ENCODE measurements at regions not wholly inside any gene's neighbourhood (a gene's known extent, or its start where the extent isn't known, plus 50 kb on each side); places are given as distances from the start of the nearest gene placed in this dataset.

GRCh38 chr10:36345175-36345533, 703.1 kb upstream of the FZD8 start:
- Histone ChIP-seq H3K36me3 (ENCODE audit: control insufficient read depth, insufficient read depth, low read length) (no peaks in the 10 kb centered on the region), H3K79me1 (ENCODE audit: low read depth in 1 of 2, low read length in 2 of 2) (no peaks in the 10 kb centered on the region), H2AK9ac (replicated peaks; ENCODE audit: low read depth, low read length, poor library complexity) (no peak overlapping the region), H2AFZ (replicated peaks; ENCODE audit: low read length, poor library complexity) (no peak overlapping the region), H3K27me3 (ENCODE audit: control insufficient read depth, insufficient read depth, low read length) (no peaks in the 10 kb centered on the region), H4K91ac (ENCODE audit: insufficient read depth, low read depth, low read length) (no peak overlapping the region), H3K27ac (ENCODE audit: insufficient read depth, low read length) (no peak overlapping the region), H3K9me1 (ENCODE audit: insufficient read depth, low read length) (no peaks in the 10 kb centered on the region), H3K4me3 (ENCODE audit: insufficient read depth, low read depth, low read length) (no peak overlapping the region), H4K20me1 (ENCODE audit: insufficient read depth, low read length) (no peaks in the 10 kb centered on the region), H2BK15ac (ENCODE audit: low read depth, low read length) (no peak overlapping the region), H3K9ac (ENCODE audit: low read depth, low read length) (no peak overlapping the region), H3K9me3 (ENCODE audit: control insufficient read depth, insufficient read depth, low read length) (no peaks in the 10 kb centered on the region), H2BK20ac (ENCODE audit: low read depth, low read length) (no peak overlapping the region), H3K18ac (ENCODE audit: low read depth, low read length) (peak overlapping the region; percentile 35; the same call in 1 of the 2 replicates), H4K5ac (ENCODE audit: low read depth, low read length) (no peak overlapping the region), H3K56ac (ENCODE audit: extremely low read depth, insufficient read depth, low read length) (no peak overlapping the region), H2BK5ac (ENCODE audit: low read depth, low read length, poor library complexity, severe bottlenecking) (no peak overlapping the region), H2BK120ac (ENCODE audit: low read depth, low read length) (no peak overlapping the region), H3K4ac (ENCODE audit: low read depth, low read length) (no peak overlapping the region), H4K8ac (ENCODE audit: low read depth in 2 of 2, low read length in 2 of 2) (no peak overlapping the region), H2AK5ac (ENCODE audit: low read depth, low read length) (no peak overlapping the region), H3K14ac (replicated peaks; ENCODE audit: low read depth, low read length) (no peak overlapping the region), H3K4me1 (ENCODE audit: control insufficient read depth, insufficient read depth, low read length) (peaks cover 11% of the 10 kb centered on the region; the same call in 1 of the 2 replicates), H3K4me2 (ENCODE audit: low read depth, low read length) (no peak overlapping the region), H3K23ac (ENCODE audit: low read depth, low read length) (no peak overlapping the region)
- in situ Hi-C loops (cut with MboI; ENCODE audit: low sequenced_read_pairs) (no loop called here), intact Hi-C loops (cut with micrococcal nuclease) (loop anchor here (10.0 kb wide), 2 partner anchors 150 to 700 kb away; partner anchors contain the start of gene FZD8), dilution Hi-C loops (cut with HindIII; ENCODE audit: low sequenced_read_pairs, unreplicated experiment) (no loop called here)
- ChIA-PET POLR2A (ENCODE audit: unreplicated experiment) (no interaction called here), CTCF (no interaction called here)
- DNase-seq = no peak
- TF ChIP-seq MAZ (IDR thresholded peaks at IDR 0.05; ENCODE audit: borderline replicate concordance, low read depth, low read length) = no peak
- TF ChIP-seq CEBPB (IDR thresholded peaks at IDR 0.05; ENCODE audit: low read depth, low read length) = peak; percentile 49
- no peak for TF ChIP-seq USF2 (IDR thresholded peaks at IDR 0.05; ENCODE audit: low read depth, low read length)
- TF ChIP-seq FOS (IDR thresholded peaks at IDR 0.05; ENCODE audit: low read depth, low read length) = no peak
- TF ChIP-seq ELK1 (IDR thresholded peaks at IDR 0.05; ENCODE audit: borderline replicate concordance, low read depth, low read length) = no peak
- WGBS, 2 experiments (ENCODE audit: extremely low coverage in 2 of 2, insufficient read length in 1 of 2) = no CpG with 5 or more reads among the region's 1 CpG
- ATAC-seq (ENCODE audit: low read depth) = no peak
- no TSS peak for BruUV-seq (replicated peaks)

Measured in IMR-90 (cell line).